ENCODE measurements at regions not wholly inside any gene's neighbourhood (a gene's known extent, or its start where the extent isn't known, plus 50 kb on each side); places are given as distances from the start of the nearest gene placed in this dataset.

DNA sequence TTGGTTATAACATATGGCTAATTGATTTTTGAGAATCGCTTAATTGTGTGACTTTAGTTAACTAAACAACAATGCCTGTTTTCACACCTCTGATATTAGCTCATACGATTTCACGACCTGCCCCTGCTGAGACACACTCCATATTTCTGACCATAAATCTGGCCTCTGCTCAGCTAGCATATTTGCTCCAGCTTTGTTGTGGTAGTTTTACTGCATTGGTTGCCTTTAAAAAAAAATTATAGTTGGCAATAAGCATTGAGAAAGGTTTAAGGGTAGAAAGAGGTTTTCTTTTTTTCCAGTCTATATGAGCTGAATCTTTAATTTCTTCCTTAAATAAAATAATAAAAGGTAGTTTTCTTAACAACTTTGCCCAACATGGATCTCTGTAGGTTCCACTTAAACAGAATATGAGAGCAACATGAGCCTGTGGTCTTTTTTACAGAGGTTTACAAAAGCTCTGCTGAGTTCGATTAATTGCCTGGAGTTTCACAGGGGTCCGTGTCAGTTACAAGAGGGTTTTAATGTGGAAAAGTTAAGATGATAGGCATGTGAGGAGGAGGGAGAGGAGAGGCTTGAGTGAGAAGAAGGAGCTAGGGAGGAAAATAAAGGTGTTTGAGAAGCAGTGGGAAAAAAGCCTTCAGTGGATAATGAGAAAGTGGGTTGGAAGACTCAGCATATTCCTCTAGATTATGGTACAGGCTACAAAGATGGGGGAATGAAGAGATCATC is 318.2 kb downstream of the CXCL12 start:
- DNase-seq (no peak), ATAC-seq (no peak)
- Mint-ChIP-seq H3K36me3 (no peaks in the 10 kb centered on the region), H3K4me1 (no peaks in the 10 kb centered on the region), H3K27ac (no peak overlapping the region), H3K4me3 (no peak overlapping the region), H3K27me3 (ENCODE audit: low read depth in 2 of 2) (peaks cover 3 to 5% of the 10 kb centered on the region in 2 donors), H3K9me3 (no peaks in the 10 kb centered on the region)
- no peak overlapping the region for H3K4me3 ChIP-seq (ENCODE audit: low read length)
- H3K36me3 ChIP-seq (ENCODE audit: control insufficient read depth, insufficient read depth, low read length), result no peaks in the 10 kb centered on the region
- no peak overlapping the region for H3K27ac ChIP-seq (ENCODE audit: low read length)
- no peaks in the 10 kb centered on the region for H3K27me3 ChIP-seq (ENCODE audit: control insufficient read depth, insufficient read depth, low read length)
- H3K4me1 ChIP-seq (ENCODE audit: control insufficient read depth, insufficient read depth, low read length), result no peaks in the 10 kb centered on the region
- WGBS (ENCODE audit: insufficient coverage), result 88% methylated on average over 5 of the region's 5 CpGs
- no peaks in the 10 kb centered on the region for H3K9me3 ChIP-seq (ENCODE audit: control insufficient read depth, insufficient read depth, low read length)
- TF ChIP-seq, protein P1, sequence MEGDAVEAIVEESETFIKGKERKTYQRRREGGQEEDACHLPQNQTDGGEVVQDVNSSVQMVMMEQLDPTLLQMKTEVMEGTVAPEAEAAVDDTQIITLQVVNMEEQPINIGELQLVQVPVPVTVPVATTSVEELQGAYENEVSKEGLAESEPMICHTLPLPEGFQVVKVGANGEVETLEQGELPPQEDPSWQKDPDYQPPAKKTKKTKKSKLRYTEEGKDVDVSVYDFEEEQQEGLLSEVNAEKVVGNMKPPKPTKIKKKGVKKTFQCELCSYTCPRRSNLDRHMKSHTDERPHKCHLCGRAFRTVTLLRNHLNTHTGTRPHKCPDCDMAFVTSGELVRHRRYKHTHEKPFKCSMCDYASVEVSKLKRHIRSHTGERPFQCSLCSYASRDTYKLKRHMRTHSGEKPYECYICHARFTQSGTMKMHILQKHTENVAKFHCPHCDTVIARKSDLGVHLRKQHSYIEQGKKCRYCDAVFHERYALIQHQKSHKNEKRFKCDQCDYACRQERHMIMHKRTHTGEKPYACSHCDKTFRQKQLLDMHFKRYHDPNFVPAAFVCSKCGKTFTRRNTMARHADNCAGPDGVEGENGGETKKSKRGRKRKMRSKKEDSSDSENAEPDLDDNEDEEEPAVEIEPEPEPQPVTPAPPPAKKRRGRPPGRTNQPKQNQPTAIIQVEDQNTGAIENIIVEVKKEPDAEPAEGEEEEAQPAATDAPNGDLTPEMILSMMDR (IDR thresholded peaks at IDR 0.05), result no peak
- intact Hi-C loops (cut with micrococcal nuclease), result no loop called here

DNA sequence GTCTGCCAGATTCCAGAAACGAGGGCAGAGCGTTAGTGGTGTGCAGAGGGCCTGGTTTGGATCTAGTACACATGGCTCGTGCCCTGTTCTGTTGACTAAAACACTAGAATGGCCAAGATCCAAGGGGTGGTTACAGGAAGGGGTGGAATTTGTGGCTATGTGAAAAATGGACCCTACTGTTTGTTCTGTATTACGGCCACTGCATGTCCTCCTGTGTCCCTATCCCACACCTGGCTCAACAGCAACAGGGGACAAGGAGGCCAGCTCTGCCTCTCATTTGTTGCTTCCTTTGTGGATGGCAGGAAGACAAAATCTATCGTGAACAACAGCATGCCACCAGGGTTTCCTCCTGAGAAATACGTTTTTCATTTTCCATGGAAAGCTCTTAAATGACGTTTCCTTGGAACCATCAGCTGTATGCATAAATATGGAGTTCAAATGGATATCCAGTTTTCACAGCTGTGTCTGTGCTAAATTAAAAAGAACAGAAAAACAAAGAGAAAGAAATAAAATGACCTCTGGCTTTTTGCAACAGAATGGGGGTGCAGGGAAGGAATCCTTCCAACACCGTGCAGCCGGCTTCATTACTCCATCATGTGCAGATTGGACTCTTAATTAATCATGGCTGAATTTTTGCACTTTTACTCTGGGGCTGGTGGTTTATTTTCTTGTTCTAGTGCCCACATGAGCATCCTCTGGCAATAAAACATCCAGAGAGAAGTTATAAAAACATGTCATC is 318.9 kb downstream of the CXCL12 start:
- no peaks in the 10 kb centered on the region for H3K9me3 Mint-ChIP-seq
- H3K4me3 Mint-ChIP-seq, result no peak overlapping the region
- peaks cover 0 to 7% of the 10 kb centered on the region in 2 donors for H3K27me3 Mint-ChIP-seq (ENCODE audit: low read depth in 2 of 2)
- H3K27ac Mint-ChIP-seq, result no peak overlapping the region
- H3K27ac ChIP-seq (ENCODE audit: low read length), result no peak overlapping the region
- H3K27me3 ChIP-seq (ENCODE audit: control insufficient read depth, insufficient read depth, low read length), result no peaks in the 10 kb centered on the region
- no peaks in the 10 kb centered on the region for H3K9me3 ChIP-seq (ENCODE audit: control insufficient read depth, insufficient read depth, low read length)
- TF ChIP-seq, protein P1 (IDR thresholded peaks at IDR 0.05), result no peak
- intact Hi-C loops (cut with micrococcal nuclease), result no loop called here
- H3K4me1 Mint-ChIP-seq, result no peaks in the 10 kb centered on the region
- H3K4me3 ChIP-seq (ENCODE audit: low read length), result no peak overlapping the region
- no peaks in the 10 kb centered on the region for H3K36me3 Mint-ChIP-seq
- 85% methylated on average over 9 of the region's 9 CpGs for WGBS (ENCODE audit: insufficient coverage)
- ATAC-seq (no peak), DNase-seq (no peak)
- H3K36me3 ChIP-seq (ENCODE audit: control insufficient read depth, insufficient read depth, low read length), result no peaks in the 10 kb centered on the region
- H3K4me1 ChIP-seq (ENCODE audit: control insufficient read depth, insufficient read depth, low read length), result no peaks in the 10 kb centered on the region

DNA sequence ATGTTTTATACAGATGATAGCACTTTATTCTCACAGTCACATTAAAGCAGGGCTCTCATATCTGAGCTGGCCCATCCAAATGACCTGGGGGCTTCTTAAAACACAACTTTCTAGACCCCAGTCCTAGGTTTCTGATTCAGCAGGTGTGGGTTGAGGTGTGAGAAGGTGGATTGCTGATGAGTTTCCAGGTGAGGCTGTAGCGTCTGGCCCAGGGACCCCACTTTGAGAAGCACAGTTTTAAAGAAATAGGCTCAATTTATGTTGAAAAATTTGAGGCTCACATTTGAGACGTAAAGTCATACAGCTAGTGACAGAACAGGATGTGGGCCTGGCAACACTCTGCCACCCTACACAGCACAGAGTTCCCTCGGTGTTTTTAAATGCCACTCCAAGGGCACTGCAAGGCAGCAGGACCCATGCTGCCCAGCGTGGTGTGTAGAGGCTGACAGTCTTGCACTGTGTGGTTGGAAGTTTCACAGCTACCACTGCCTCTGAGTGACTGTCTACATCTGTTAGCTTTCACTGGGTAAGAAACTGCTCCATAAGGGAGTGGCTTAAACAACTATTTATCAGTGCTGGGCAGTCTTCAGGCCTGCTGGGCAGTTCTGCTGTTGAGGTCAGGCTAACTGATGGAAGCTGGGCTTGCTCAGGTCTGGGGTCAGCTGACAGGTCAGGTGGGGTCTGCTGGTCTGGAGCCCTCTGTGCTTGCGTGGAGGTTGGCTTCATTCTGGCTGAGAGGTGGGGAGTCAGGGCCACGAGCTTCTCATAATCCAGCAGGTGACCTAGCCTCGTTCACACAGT is 319.7 kb downstream of the CXCL12 start:
- Histone ChIP-seq H3K4me1 (ENCODE audit: control insufficient read depth, insufficient read depth, low read length) (no peaks in the 10 kb centered on the region), H3K9me3 (ENCODE audit: control insufficient read depth, insufficient read depth, low read length) (no peaks in the 10 kb centered on the region), H3K27me3 (ENCODE audit: control insufficient read depth, insufficient read depth, low read length) (no peaks in the 10 kb centered on the region), H3K27ac (ENCODE audit: low read length) (no peak overlapping the region), H3K4me3 (ENCODE audit: low read length) (no peak overlapping the region), H3K36me3 (ENCODE audit: control insufficient read depth, insufficient read depth, low read length) (no peaks in the 10 kb centered on the region)
- Mint-ChIP-seq H3K27ac (no peak overlapping the region), H3K4me3 (no peak overlapping the region), H3K4me1 (no peaks in the 10 kb centered on the region), H3K9me3 (no peaks in the 10 kb centered on the region), H3K36me3 (no peaks in the 10 kb centered on the region), H3K27me3 (ENCODE audit: low read depth in 2 of 2) (peaks cover 0 to 6% of the 10 kb centered on the region in 2 donors)
- ATAC-seq, result peak in 1 of 3 donors; percentile 34
- 61% methylated on average over 7 of the region's 7 CpGs for whole genome bisulfite sequencing (ENCODE audit: insufficient coverage)
- DNase-seq, result no peak
- intact Hi-C loops (cut with micrococcal nuclease), result no loop called here
- TF ChIP-seq, protein P1 (IDR thresholded peaks at IDR 0.05), result no peak
